GM12878 (cell line): ENCODE measurements at regions not wholly inside any gene's neighbourhood (a gene's known extent, or its start where the extent isn't known, plus 50 kb on each side); places are given as distances from the start of the nearest gene placed in this dataset.

Experiments used
- ATAC-seq: fragments of 200-7000 bp; cut with Tn5 transposase; 3 replicates; pipeline ENCODE4 v1.9.1; 2020; ENCODE audit warnings: mild to moderate bottlenecking, moderate library complexity
- BruUV-seq: library from RNA; stranded (reverse); fragments of 400-500 nt; replicated peaks from 2 replicates; lab custom pipeline; 2021; lab: Mats Ljungman, UMichigan
- CTCF ChIA-PET: fragments of 300-600 bp; sonication (Branson Sonifier 250); formaldehyde crosslinking; extraction: SDS; loops from one replicate; lab custom pipeline; 2021; ENCODE audit warnings: inconsistent platforms; lab: Yijun Ruan, JAX
- POLR2A ChIA-PET: fragments of 350-600 bp; formaldehyde crosslinking; extraction: SDS; loops from one replicate; lab custom pipeline; 2021; ENCODE audit warnings: inconsistent platforms; lab: Charles Lee
- RAD21 ChIA-PET: fragments of 300-600 bp; sonication (Branson Sonifier 250); formaldehyde crosslinking; loops from one replicate; lab custom pipeline; 2023; ENCODE audit warnings: antibody characterized with exemption; ENCODE audit not compliant: unreplicated experiment; lab: Charles Lee
- SMC1A ChIA-PET: fragments of 300-600 bp; sonication (Branson Sonifier 250); formaldehyde crosslinking; loops from one replicate; lab custom pipeline; 2023; ENCODE audit not compliant: unreplicated experiment, uncharacterized antibody; lab: Charles Lee
- DNase-seq: peaks from one replicate; pipeline ENCODE4 v3.0.0-alpha.2; 2011; ENCODE audit warnings: low read depth, low spot score
- FAIRE-seq: peaks from 3 replicates; lab custom pipeline; 2011; peaks lifted over from hg19 to GRCh38; lab: Jason Lieb, UNC
- H2AFZ ChIP-seq: 2 replicates; pipeline ENCODE4 v1.6.0; 2011; ENCODE audit warnings: low read depth, low read length, control low read depth; ENCODE audit not compliant: control insufficient read depth
- H3K27ac ChIP-seq: 2 replicates; pipeline ENCODE4 v1.5.1; 2011; ENCODE audit warnings: control low read depth; ENCODE audit not compliant: control insufficient read depth, insufficient read depth
- H3K27me3 ChIP-seq, 2 experiments: replicated peaks in 1 of 2; 2 replicates each; pipeline versions ENCODE4 v1.6.0 to v1.6.1; 2011; ENCODE audit warnings: low read length in 1 of 2; ENCODE audit not compliant: control insufficient read depth in 2 of 2, insufficient read depth in 2 of 2
- H3K36me3 ChIP-seq, 2 experiments: 2 replicates each; pipeline ENCODE4 v1.5.1; 2011; ENCODE audit warnings: low read length in 1 of 2; ENCODE audit not compliant: control insufficient read depth in 2 of 2, insufficient read depth in 2 of 2
- H3K4me1 ChIP-seq: 2 replicates; pipeline ENCODE4 v1.6.1; 2011; ENCODE audit warnings: mild to moderate bottlenecking, low read length, moderate library complexity, mixed read lengths; ENCODE audit not compliant: control insufficient read depth, insufficient read depth
- H3K4me2 ChIP-seq: 2 replicates; pipeline ENCODE4 v1.6.0; 2011; ENCODE audit warnings: control low read depth; ENCODE audit not compliant: control insufficient read depth, insufficient read depth
- H3K4me3 ChIP-seq: fragments of 200-600 bp; sonication (generic); 2 replicates; pipeline ENCODE4 v1.5.1; 2016
- H3K79me2 ChIP-seq: 2 replicates; pipeline ENCODE4 v1.6.0; 2011; ENCODE audit warnings: low read length; ENCODE audit not compliant: control insufficient read depth, insufficient read depth
- H3K9ac ChIP-seq: 2 replicates; pipeline ENCODE4 v1.8.0; 2011; ENCODE audit warnings: low read length, control low read depth, mixed read lengths; ENCODE audit not compliant: control insufficient read depth, insufficient read depth
- H3K9me3 ChIP-seq: replicated peaks from 3 replicates; pipeline ENCODE4 v1.5.1; 2011; ENCODE audit warnings: mild to moderate bottlenecking, low read length; ENCODE audit not compliant: control insufficient read depth, insufficient read depth
- H4K20me1 ChIP-seq: 2 replicates; pipeline ENCODE4 v1.6.0; 2011; ENCODE audit not compliant: control insufficient read depth, insufficient read depth
- ASH2L ChIP-seq: fragments of 300-600, 200-600 bp; sonication (generic); IDR thresholded peaks from 2 replicates; pipeline ENCODE4 v1.6.1; 2017; ENCODE audit warnings: low read depth, mild to moderate bottlenecking, borderline replicate concordance
- CHD4 ChIP-seq: fragments of 200-600 bp; sonication (generic); IDR thresholded peaks from 2 replicates; pipeline ENCODE4 v1.6.1; 2016; ENCODE audit warnings: mild to moderate bottlenecking
- DPF2 ChIP-seq: fragments of 450-650 bp; IDR thresholded peaks from 2 replicates; pipeline ENCODE4 v1.6.1; 2017; ENCODE audit warnings: mild to moderate bottlenecking
- ESRRA ChIP-seq: IDR thresholded peaks from 2 replicates; pipeline ENCODE4 v1.6.1; 2012; ENCODE audit warnings: mild to moderate bottlenecking, low read length, improper control_type of control experiment
- ETV6 ChIP-seq, 2 experiments: fragments of 450-650 bp in 1 of 2; IDR thresholded peaks in 1 of 2; conservative IDR thresholded peaks in 1 of 2; 2 replicates each; pipeline ENCODE4 v1.6.1; 2014; ENCODE audit warnings: antibody characterized with exemption in 1 of 2, borderline replicate concordance in 1 of 2, low read depth in 1 of 2, mild to moderate bottlenecking in 1 of 2, moderate library complexity in 1 of 2
- JUNB ChIP-seq: IDR thresholded peaks from 2 replicates; pipeline ENCODE4 v1.6.1; 2016; ENCODE audit warnings: antibody characterized with exemption, mild to moderate bottlenecking
- KDM1A ChIP-seq: fragments of 200-600 bp; sonication (generic); IDR thresholded peaks from 2 replicates; pipeline ENCODE4 v1.6.1; 2016; ENCODE audit warnings: borderline replicate concordance
- MYC ChIP-seq: IDR thresholded peaks from 2 replicates; pipeline ENCODE4 v1.6.1; 2011; ENCODE audit warnings: mild to moderate bottlenecking, low read length, moderate library complexity, inconsistent platforms; ENCODE audit not compliant: insufficient read depth, insufficient replicate concordance, insufficient read length, severe bottlenecking
- POLR2AphosphoS5 ChIP-seq: IDR thresholded peaks from 2 replicates; pipeline ENCODE4 v1.6.1; 2011; ENCODE audit warnings: mild to moderate bottlenecking, low read length, inconsistent platforms
- RELB ChIP-seq: fragments of 450-650 bp; IDR thresholded peaks from 2 replicates; pipeline ENCODE4 v1.6.1; 2017; ENCODE audit warnings: low read depth, mild to moderate bottlenecking, moderate library complexity
- SKIL ChIP-seq: fragments of 450-650 bp; IDR thresholded peaks from 2 replicates; pipeline ENCODE4 v1.6.1; 2017; ENCODE audit warnings: mild to moderate bottlenecking, low read depth, inconsistent platforms; ENCODE audit not compliant: poor library complexity, severe bottlenecking
- SMARCA5 ChIP-seq: fragments of 450-650 bp; IDR thresholded peaks from 2 replicates; pipeline ENCODE4 v1.6.1; 2017; ENCODE audit warnings: mild to moderate bottlenecking
- TCF3 ChIP-seq: IDR thresholded peaks from 2 replicates; pipeline ENCODE4 v1.6.1; 2012; ENCODE audit warnings: low read depth, mild to moderate bottlenecking, low read length, borderline replicate concordance; ENCODE audit not compliant: insufficient read depth
- WRNIP1 ChIP-seq: IDR thresholded peaks from 2 replicates; pipeline ENCODE4 v1.6.1; 2011; ENCODE audit warnings: low read depth, low read length, improper control_type of control experiment, borderline replicate concordance
- ZNF274 ChIP-seq: IDR thresholded peaks from one replicate; pipeline ENCODE4 v1.8.0; 2011; ENCODE audit not compliant: insufficient read length, insufficient read depth
- WGBS: methylation state at CpG from one replicate; pipeline ENCODE4 v1.1.6; 2016; ENCODE audit warnings: low lambda C conversion rate; ENCODE audit not compliant: insufficient replicate concordance, insufficient coverage; ENCODE audit errors: missing lambda C conversion rate; 5-methylcytosine and 5-hydroxymethylcytosine counted together
- in situ Hi-C: fragments of 300-500 bp; cut with MboI; formaldehyde crosslinking; loops from 9 replicates; pipeline ENCODE4 v1.14.3; 2018; ENCODE audit warnings: mixed read lengths
- intact Hi-C: fragments of 100-400 bp; cut with micrococcal nuclease; formaldehyde crosslinking; loops from one replicate; pipeline ENCODE4 v1.14.2; 2022; ENCODE audit not compliant: unreplicated experiment

DNA sequence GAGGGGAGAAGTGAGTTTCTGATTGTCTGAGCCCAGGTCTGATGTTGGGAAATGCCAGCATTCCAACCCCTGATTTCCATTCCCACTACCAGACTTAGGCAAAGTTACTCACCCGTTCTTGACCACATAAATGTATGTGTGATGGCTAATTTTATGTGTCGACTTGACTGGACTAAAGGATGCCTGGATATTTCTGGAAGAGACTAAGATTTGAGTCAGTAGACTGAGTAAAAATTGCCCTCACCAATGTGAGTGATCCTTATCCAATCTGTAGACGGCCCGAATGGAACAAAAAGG lies 95.8 kb upstream of the TAB2 start:
- ChIA-PET CTCF (no interaction called here), SMC1A (no interaction called here), POLR2A (no interaction called here), RAD21 (no interaction called here)
- intact Hi-C loops (no loop called here), in situ Hi-C loops (no loop called here)
- Histone ChIP-seq H3K27me3 (no peaks in the 10 kb centered on the region), H3K36me3 (no peaks in the 10 kb centered on the region), H3K27ac (no peak overlapping the region), H3K4me2 (no peak overlapping the region), H4K20me1 (no peaks in the 10 kb centered on the region), H3K9ac (no peak overlapping the region), H3K4me1 (peaks cover 15% of the 10 kb centered on the region; the same call in 1 of the 2 replicates), H2AFZ (no peak overlapping the region), H3K79me2 (no peaks in the 10 kb centered on the region), H3K9me3 (no peaks in the 10 kb centered on the region), H3K4me3 (no peak overlapping the region)
- no peak for FAIRE-seq
- ATAC-seq: no peak
- TF ChIP-seq CHD4 (no peak), JUNB (no peak), WRNIP1 (no peak), KDM1A (no peak), MYC (no peak), SKIL (no peak), TCF3 (no peak), RELB (no peak), DPF2 (no peak), POLR2AphosphoS5 (no peak), ZNF274 (no peak), ESRRA (no peak), ETV6 (conservative IDR thresholded peaks at IDR 0.05 in 1 of 2, IDR thresholded peaks at IDR 0.05 in 1 of 2; ENCODE audit: borderline replicate concordance in 1 of 2, low read depth in 1 of 2) (no peak), ASH2L (no peak), SMARCA5 (no peak)
- BruUV-seq: no TSS peak
- WGBS: 61% methylated on average over 4 of the region's 4 CpGs
- no peak for DNase-seq
